Loucy (cell line): ENCODE measurements at regions not wholly inside any gene's neighbourhood (a gene's known extent, or its start where the extent isn't known, plus 50 kb on each side); places are given as distances from the start of the nearest gene placed in this dataset.
"Not testable (repeated sequence)": the region's sequence is repeated elsewhere in the genome, so short reads cannot be mapped to it uniquely, and the experiment has no call there.

Experiments used
- H2AFZ ChIP-seq: fragments of 200-600 bp; sonication (generic); 2 replicates; pipeline ENCODE4 v1.6.0; 2016; ENCODE audit warnings: antibody characterized with exemption, mild to moderate bottlenecking, low read length, moderate library complexity
- H3F3A ChIP-seq: fragments of 200-600 bp; 2 replicates; pipeline ENCODE4 v1.6.0; 2016; ENCODE audit warnings: antibody characterized with exemption, low read depth, mild to moderate bottlenecking
- H3K27me3 ChIP-seq: fragments of 200-600 bp; sonication (generic); 2 replicates; pipeline ENCODE4 v1.6.1; 2014; ENCODE audit warnings: low read length, mild to moderate bottlenecking; ENCODE audit not compliant: insufficient read depth, poor library complexity, severe bottlenecking
- H3K36me3 ChIP-seq: fragments of 200-600 bp; sonication (generic); 2 replicates; pipeline ENCODE4 v1.6.1; 2016; ENCODE audit warnings: low read length; ENCODE audit not compliant: insufficient read depth
- H3K4me1 ChIP-seq: fragments of 200-600 bp; sonication (generic); 2 replicates; pipeline ENCODE4 v1.5.1; 2014; ENCODE audit warnings: low read length, mild to moderate bottlenecking; ENCODE audit not compliant: insufficient read depth, poor library complexity, severe bottlenecking
- H3K4me2 ChIP-seq: fragments of 200-600 bp; sonication (generic); 2 replicates; pipeline ENCODE4 v1.6.0; 2014; ENCODE audit warnings: antibody characterized with exemption, low read length, low read depth, mild to moderate bottlenecking; ENCODE audit not compliant: poor library complexity, severe bottlenecking
- H3K4me3 ChIP-seq: fragments of 200-600 bp; sonication (generic); 2 replicates; pipeline ENCODE4 v1.5.1; 2014; ENCODE audit warnings: low read length, mild to moderate bottlenecking, mixed read lengths; ENCODE audit not compliant: poor library complexity, severe bottlenecking
- H3K79me2 ChIP-seq: fragments of 200-600 bp; sonication (generic); 2 replicates; pipeline ENCODE4 v1.6.1; 2014; ENCODE audit warnings: low read length; ENCODE audit not compliant: insufficient read depth
- H3K9ac ChIP-seq: fragments of 200-600 bp; sonication (generic); 2 replicates; pipeline ENCODE4 v1.6.0; 2014; ENCODE audit warnings: mild to moderate bottlenecking, low read depth, low read length, moderate library complexity; ENCODE audit not compliant: poor library complexity, severe bottlenecking
- H3K9me2 ChIP-seq: fragments of 200-600 bp; sonication (generic); replicated peaks from 2 replicates; pipeline ENCODE4 v1.6.1; 2016; ENCODE audit warnings: low read depth, low read length, mixed read lengths
- H3K9me3 ChIP-seq: fragments of 200-600 bp; sonication (generic); 2 replicates; pipeline ENCODE4 v1.6.1; 2014; ENCODE audit warnings: mild to moderate bottlenecking, antibody characterized with exemption, low read length, low read depth; ENCODE audit not compliant: insufficient read depth
- H4K20me1 ChIP-seq: fragments of 200-600 bp; sonication (generic); 2 replicates; pipeline ENCODE4 v1.6.0; 2014; ENCODE audit warnings: antibody characterized with exemption, low read length, mild to moderate bottlenecking; ENCODE audit not compliant: insufficient read depth, poor library complexity, severe bottlenecking
- EZH2phosphoT487 ChIP-seq: fragments of 200-600 bp; IDR thresholded peaks from 2 replicates; pipeline ENCODE4 v1.6.1; 2018; ENCODE audit warnings: antibody characterized with exemption, mild to moderate bottlenecking, moderate library complexity, borderline replicate concordance
- TF ChIP-seq, protein P1 (sequence below): fragments of 200-600 bp; sonication (generic); conservative IDR thresholded peaks from 2 replicates; pipeline ENCODE4 v1.5.1; 2014; ENCODE audit warnings: mild to moderate bottlenecking, antibody characterized with exemption, low read length

DNA sequence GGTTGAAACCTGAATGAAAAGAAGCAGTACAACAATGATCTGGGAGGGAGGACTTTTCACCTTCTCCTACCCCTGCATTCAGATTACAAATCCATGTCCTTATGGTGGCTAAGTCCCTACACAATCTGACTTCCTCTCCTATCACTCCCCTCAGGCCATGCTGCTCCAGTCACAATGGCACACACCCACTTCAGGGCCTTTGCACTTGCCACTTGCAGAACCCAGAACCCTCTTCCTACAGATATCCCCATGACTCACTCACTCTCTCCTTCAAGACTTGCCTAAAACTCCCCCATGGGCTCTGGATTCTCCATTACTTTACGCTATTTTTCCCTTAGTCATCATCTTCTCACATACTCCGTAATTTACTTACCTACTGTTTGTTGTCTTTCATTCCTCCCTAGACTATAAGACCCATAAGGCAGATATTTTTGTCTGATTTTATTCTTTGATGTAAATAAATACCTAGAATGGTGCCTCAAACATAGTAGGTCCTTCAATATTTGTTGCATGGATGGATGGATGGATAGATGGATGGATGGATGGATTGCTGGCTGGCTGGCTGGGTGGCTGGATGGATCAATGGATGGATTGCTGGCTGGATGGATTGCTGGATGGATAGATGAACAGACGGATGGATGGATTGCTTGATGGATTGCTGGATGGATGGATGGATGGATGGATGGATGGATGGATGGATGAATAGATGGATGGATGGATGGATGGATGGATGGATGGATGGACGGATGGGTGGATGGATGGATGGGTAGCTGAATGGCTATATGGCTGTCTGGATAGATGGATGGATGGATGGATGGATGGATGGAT lies 94.7 kb upstream of the NAV2 start:
- no peaks in the 10 kb centered on the region for H3F3A ChIP-seq
- no peaks in the 10 kb centered on the region for H3K9me2 ChIP-seq
- H3K79me2 ChIP-seq: no peaks in the 10 kb centered on the region
- H3K9ac ChIP-seq: no peak overlapping the region
- H3K4me1 ChIP-seq: peaks cover 23% of the 10 kb centered on the region
- H3K4me3 ChIP-seq: no peak overlapping the region
- H2AFZ ChIP-seq: no peak overlapping the region
- H4K20me1 ChIP-seq: no peaks in the 10 kb centered on the region
- H3K9me3 ChIP-seq: no peaks in the 10 kb centered on the region
- H3K27me3 ChIP-seq: no peaks in the 10 kb centered on the region
- TF ChIP-seq, protein P1, sequence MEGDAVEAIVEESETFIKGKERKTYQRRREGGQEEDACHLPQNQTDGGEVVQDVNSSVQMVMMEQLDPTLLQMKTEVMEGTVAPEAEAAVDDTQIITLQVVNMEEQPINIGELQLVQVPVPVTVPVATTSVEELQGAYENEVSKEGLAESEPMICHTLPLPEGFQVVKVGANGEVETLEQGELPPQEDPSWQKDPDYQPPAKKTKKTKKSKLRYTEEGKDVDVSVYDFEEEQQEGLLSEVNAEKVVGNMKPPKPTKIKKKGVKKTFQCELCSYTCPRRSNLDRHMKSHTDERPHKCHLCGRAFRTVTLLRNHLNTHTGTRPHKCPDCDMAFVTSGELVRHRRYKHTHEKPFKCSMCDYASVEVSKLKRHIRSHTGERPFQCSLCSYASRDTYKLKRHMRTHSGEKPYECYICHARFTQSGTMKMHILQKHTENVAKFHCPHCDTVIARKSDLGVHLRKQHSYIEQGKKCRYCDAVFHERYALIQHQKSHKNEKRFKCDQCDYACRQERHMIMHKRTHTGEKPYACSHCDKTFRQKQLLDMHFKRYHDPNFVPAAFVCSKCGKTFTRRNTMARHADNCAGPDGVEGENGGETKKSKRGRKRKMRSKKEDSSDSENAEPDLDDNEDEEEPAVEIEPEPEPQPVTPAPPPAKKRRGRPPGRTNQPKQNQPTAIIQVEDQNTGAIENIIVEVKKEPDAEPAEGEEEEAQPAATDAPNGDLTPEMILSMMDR: no peak
- TF ChIP-seq EZH2phosphoT487: no peak
- H3K36me3 ChIP-seq: no peaks in the 10 kb centered on the region
- no peak overlapping the region for H3K4me2 ChIP-seq

GRCh38 chr11:19615341-19616183 lies 97.1 kb upstream of the NAV2 start:
- Histone ChIP-seq H3F3A (no peaks in the 10 kb centered on the region), H4K20me1 (no peaks in the 10 kb centered on the region), H3K9me2 (no peaks in the 10 kb centered on the region), H3K4me1 (peaks cover 23% of the 10 kb centered on the region), H3K27me3 (no peaks in the 10 kb centered on the region), H2AFZ (no peak overlapping the region), H3K79me2 (no peaks in the 10 kb centered on the region), H3K9ac (no peak overlapping the region), H3K4me3 (no peak overlapping the region), H3K9me3 (no peaks in the 10 kb centered on the region; the same call in 1 of the 2 replicates), H3K4me2 (no peak overlapping the region), H3K36me3 (no peaks in the 10 kb centered on the region)
- TF ChIP-seq, protein P1: no peak
- TF ChIP-seq EZH2phosphoT487: no peak

GRCh38 chr11:19614370-19614940 lies 98.2 kb upstream of the NAV2 start:
- peak overlapping the region; percentile 3 for H3K4me3 ChIP-seq
- no peaks in the 10 kb centered on the region for H3K36me3 ChIP-seq
- H3K9ac ChIP-seq: no peak overlapping the region
- no peak overlapping the region for H2AFZ ChIP-seq
- no peaks in the 10 kb centered on the region for H3K27me3 ChIP-seq
- no peaks in the 10 kb centered on the region for H4K20me1 ChIP-seq
- TF ChIP-seq EZH2phosphoT487: no peak
- TF ChIP-seq, protein P1: peak; percentile 28
- no peaks in the 10 kb centered on the region for H3F3A ChIP-seq
- H3K4me2 ChIP-seq: peak overlapping the region; percentile 41
- no peaks in the 10 kb centered on the region; the same call in 1 of the 2 replicates for H3K9me3 ChIP-seq
- no peaks in the 10 kb centered on the region for H3K9me2 ChIP-seq
- peaks cover 23% of the 10 kb centered on the region for H3K4me1 ChIP-seq
- no peaks in the 10 kb centered on the region for H3K79me2 ChIP-seq

DNA sequence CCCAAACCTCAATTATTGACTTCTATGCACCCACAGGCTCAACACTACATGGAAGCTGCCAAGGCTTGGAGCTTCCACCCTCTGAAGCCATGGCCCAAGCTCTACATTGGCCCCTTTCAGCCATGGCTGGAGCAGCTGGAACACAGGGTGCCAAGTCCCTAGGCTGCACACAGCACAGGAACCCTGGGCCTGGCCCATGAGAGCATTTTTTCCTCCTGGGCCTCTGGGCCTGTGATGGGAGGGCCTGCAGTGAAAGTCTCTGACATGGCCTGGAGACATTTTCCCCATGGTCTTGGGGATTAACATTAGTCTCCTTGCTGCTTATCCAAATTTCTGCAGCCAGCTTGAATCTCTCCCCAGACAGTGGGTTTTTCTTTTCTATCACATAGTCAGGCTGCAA lies 100.6 kb upstream of the NAV2 start:
- H3K4me3 ChIP-seq, H2AFZ ChIP-seq, H3K27me3 ChIP-seq, H3K9me3 ChIP-seq, H3K4me2 ChIP-seq, H3K79me2 ChIP-seq, H3K9me2 ChIP-seq, H3F3A ChIP-seq, H3K36me3 ChIP-seq, H3K9ac ChIP-seq, H4K20me1 ChIP-seq: not testable (repeated sequence)
- peaks cover 34% of the 10 kb centered on the region for H3K4me1 ChIP-seq
